ENCODE measurements at regions not wholly inside any gene's neighbourhood (a gene's known extent, or its start where the extent isn't known, plus 50 kb on each side); places are given as distances from the start of the nearest gene placed in this dataset.

- TF ChIP-seq POLR2A (IDR thresholded peaks at IDR 0.05) (no peak), CTCF (IDR thresholded peaks at IDR 0.05) (no peak)
Measured at GRCh38 chr9:13023498-13023897, 248.7 kb downstream of the LURAP1L start.

Measured in heart left ventricle (tissue), 13 donors.